HEK293 (cell line): ENCODE measurements at regions not wholly inside any gene's neighbourhood (a gene's known extent, or its start where the extent isn't known, plus 50 kb on each side); places are given as distances from the start of the nearest gene placed in this dataset.

Source experiments
- CTCF ChIA-PET: fragments of 350-600 bp; formaldehyde crosslinking; extraction: SDS; loops from one replicate; lab custom pipeline; 2021; ENCODE audit warnings: antibody characterized with exemption; lab: Yijun Ruan, JAX
- POLR2A ChIA-PET: fragments of 300-600 bp; formaldehyde crosslinking; extraction: SDS; loops from one replicate; lab custom pipeline; 2020; ENCODE audit warnings: antibody characterized with exemption, inconsistent platforms; lab: Yijun Ruan, JAX
- H3K27ac ChIP-seq: fragments of 200-500 bp; sonication (Bioruptor generic); 2 replicates; pipeline ENCODE4 v1.5.1; 2014; ENCODE audit warnings: low read depth, low read length, control low read depth, inconsistent platforms; ENCODE audit errors: extremely low read depth
- H3K36me3 ChIP-seq, 2 experiments: fragments of 200-500 bp in 1 of 2; sonication (Bioruptor generic) in 1 of 2; 1 replicate in 1 of 2; 2 replicates in 1 of 2; pipeline ENCODE4 v1.5.1; 2014 to 2017; ENCODE audit warnings: inconsistent platforms in 2 of 2, low read length in 2 of 2; ENCODE audit not compliant: control insufficient read depth in 2 of 2, insufficient read depth in 1 of 2
- H3K4me1 ChIP-seq: fragments of 200-500 bp; sonication (Bioruptor generic); 2 replicates; pipeline ENCODE4 v1.5.1; 2014; ENCODE audit warnings: mild to moderate bottlenecking, low read length, inconsistent platforms; ENCODE audit not compliant: control insufficient read depth, insufficient read depth
- H3K4me3 ChIP-seq: 2 replicates; pipeline ENCODE4 v1.5.1; 2011; ENCODE audit warnings: low read depth, mild to moderate bottlenecking, control low read depth, low read length, moderate library complexity
- H3K9me3 ChIP-seq: fragments of 200-500 bp; sonication (Bioruptor generic); 2 replicates; pipeline ENCODE4 v1.5.1; 2014; ENCODE audit warnings: low read depth, low read length, inconsistent platforms; ENCODE audit not compliant: control insufficient read depth, insufficient read depth
- HOXC10 ChIP-seq: sonication (generic); formaldehyde crosslinking; IDR thresholded peaks from 2 replicates; pipeline ENCODE4 v1.8.1; 2023; ENCODE audit warnings: mild to moderate bottlenecking, missing genetic modification reagents
- OVOL3 ChIP-seq: fragments of 450-650 bp; formaldehyde crosslinking; IDR thresholded peaks from 2 replicates; pipeline ENCODE4 v1.5.1; 2016; ENCODE audit warnings: missing biosample characterization, missing genetic modification characterization
- PRDM10 ChIP-seq: fragments of 450-650 bp; formaldehyde crosslinking; IDR thresholded peaks from 2 replicates; pipeline ENCODE4 v1.5.1; 2016; ENCODE audit warnings: missing biosample characterization, missing genetic modification characterization
- PRDM2 ChIP-seq: fragments of 450-650 bp; formaldehyde crosslinking; IDR thresholded peaks from 2 replicates; pipeline ENCODE4 v1.5.1; 2016; ENCODE audit warnings: missing biosample characterization, missing genetic modification characterization, borderline replicate concordance
- ZFP3 ChIP-seq: fragments of 450-650 bp; formaldehyde crosslinking; IDR thresholded peaks from 2 replicates; pipeline ENCODE4 v1.5.1; 2016; ENCODE audit warnings: low read depth, missing biosample characterization, missing genetic modification characterization
- ZNF140 ChIP-seq: fragments of 450-650 bp; formaldehyde crosslinking; IDR thresholded peaks from 2 replicates; pipeline ENCODE4 v1.5.1; 2016; ENCODE audit warnings: missing biosample characterization, missing genetic modification characterization
- ZNF169 ChIP-seq: fragments of 450-650 bp; formaldehyde crosslinking; IDR thresholded peaks from 2 replicates; pipeline ENCODE4 v1.5.1; 2016; ENCODE audit warnings: missing biosample characterization, missing genetic modification characterization
- ZNF302 ChIP-seq: fragments of 450-650 bp; formaldehyde crosslinking; IDR thresholded peaks from 2 replicates; pipeline ENCODE4 v1.5.1; 2016; ENCODE audit warnings: missing biosample characterization, missing genetic modification characterization, low read depth
- ZNF473 ChIP-seq: fragments of 450-650 bp; formaldehyde crosslinking; IDR thresholded peaks from 2 replicates; pipeline ENCODE4 v1.5.1; 2017; ENCODE audit warnings: missing biosample characterization, missing genetic modification characterization
- ZNF48 ChIP-seq: fragments of 450-650 bp; formaldehyde crosslinking; IDR thresholded peaks from 2 replicates; pipeline ENCODE4 v1.5.1; 2016; ENCODE audit warnings: missing biosample characterization, missing genetic modification characterization
- ZNF510 ChIP-seq: fragments of 450-650 bp; formaldehyde crosslinking; IDR thresholded peaks from 2 replicates; pipeline ENCODE4 v1.5.1; 2018; ENCODE audit warnings: mild to moderate bottlenecking, missing genetic modification characterization, missing biosample characterization; ENCODE audit not compliant: insufficient replicate concordance
- ZNF530 ChIP-seq: fragments of 450-650 bp; formaldehyde crosslinking; IDR thresholded peaks from 2 replicates; pipeline ENCODE4 v1.5.1; 2016; ENCODE audit warnings: low read depth, missing biosample characterization, missing genetic modification characterization
- ZNF621 ChIP-seq: fragments of 450-650 bp; formaldehyde crosslinking; IDR thresholded peaks from 2 replicates; pipeline ENCODE4 v1.5.1; 2017; ENCODE audit warnings: missing biosample characterization, missing genetic modification characterization
- ZSCAN5A ChIP-seq: fragments of 450-650 bp; formaldehyde crosslinking; IDR thresholded peaks from 2 replicates; pipeline ENCODE4 v1.5.1; 2016; ENCODE audit warnings: missing biosample characterization, missing genetic modification characterization

GRCh38 chr13:80054806-80055205, 286.1 kb downstream of the SPRY2 start:
- TF ChIP-seq ZNF169 (tag by site-specific recombination) (no peak), ZNF302 (tag by site-specific recombination) (no peak), ZNF621 (no peak), HOXC10 (CRISPR knock-in tag) (no peak), ZSCAN5A (tag by site-specific recombination) (no peak), OVOL3 (tag by site-specific recombination) (no peak)
- H3K9me3 ChIP-seq, result no peaks in the 10 kb centered on the region
- H3K4me1 ChIP-seq, result no peaks in the 10 kb centered on the region
- H3K36me3 ChIP-seq, result no peaks in the 10 kb centered on the region
- CTCF ChIA-PET, result interaction anchor here (0.7 kb wide), 1 partner anchor 853 kb away, joined by 5 read pairs; no protein-coding TSS in a partner anchor
- no peak overlapping the region for H3K4me3 ChIP-seq
- POLR2A ChIA-PET, result no interaction called here
- H3K27ac ChIP-seq, result no peak overlapping the region

- Histone ChIP-seq H3K9me3 (no peaks in the 10 kb centered on the region), H3K27ac (no peak overlapping the region), H3K4me3 (no peak overlapping the region), H3K4me1 (no peaks in the 10 kb centered on the region), H3K36me3 (no peaks in the 10 kb centered on the region)
- CTCF ChIA-PET, result no interaction called here
- POLR2A ChIA-PET, result no interaction called here
- TF ChIP-seq PRDM2 (tag by site-specific recombination) (no peak), ZFP3 (tag by site-specific recombination) (no peak), ZNF48 (tag by site-specific recombination) (no peak), ZNF473 (tag by site-specific recombination) (no peak)
These were observed 288.6 kb downstream of the SPRY2 start for GRCh38 chr13:80052286-80052685.

- POLR2A ChIA-PET, result no interaction called here
- no peak overlapping the region for H3K27ac ChIP-seq
- TF ChIP-seq PRDM10 (tag by site-specific recombination) (no peak), ZNF140 (tag by site-specific recombination) (no peak), ZNF530 (tag by site-specific recombination) (no peak), ZNF510 (tag by site-specific recombination) (no peak)
- TF ChIP-seq, all 188 proteins: peak for 0
- no peaks in the 10 kb centered on the region for H3K9me3 ChIP-seq
- H3K36me3 ChIP-seq, result no peaks in the 10 kb centered on the region
- H3K4me1 ChIP-seq, result no peaks in the 10 kb centered on the region
- no peak overlapping the region for H3K4me3 ChIP-seq
- CTCF ChIA-PET, result interaction anchor here (1.3 kb wide), 1 partner anchor 11 kb away, joined by 3 read pairs; no protein-coding TSS in a partner anchor
These were observed 290.7 kb downstream of the SPRY2 start for GRCh38 chr13:80050252-80050651.
